ENCODE measurements at regions not wholly inside any gene's neighbourhood (a gene's known extent, or its start where the extent isn't known, plus 50 kb on each side); places are given as distances from the start of the nearest gene placed in this dataset.

DNA sequence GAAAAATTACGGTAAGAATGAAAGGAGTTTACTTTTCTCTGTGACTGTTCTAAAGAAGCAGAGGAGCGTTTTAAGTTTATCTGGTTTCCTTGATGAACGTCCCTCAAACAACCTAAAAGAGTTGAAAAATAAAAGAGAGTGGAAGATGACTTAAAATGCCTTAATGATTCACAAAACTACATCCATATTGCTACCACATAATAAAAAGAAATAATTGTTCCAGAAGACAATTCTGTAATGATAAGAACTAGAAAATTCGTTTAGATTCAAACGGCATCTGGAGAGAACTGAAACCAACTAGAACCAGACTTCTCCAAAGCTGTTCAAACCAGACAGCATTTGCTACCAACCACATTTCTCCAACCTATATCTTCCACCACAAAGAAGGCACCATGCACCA, 68.1 kb downstream of the TEKT4 start:
- no peak for DNase-seq (ENCODE audit: low read depth)

DNA sequence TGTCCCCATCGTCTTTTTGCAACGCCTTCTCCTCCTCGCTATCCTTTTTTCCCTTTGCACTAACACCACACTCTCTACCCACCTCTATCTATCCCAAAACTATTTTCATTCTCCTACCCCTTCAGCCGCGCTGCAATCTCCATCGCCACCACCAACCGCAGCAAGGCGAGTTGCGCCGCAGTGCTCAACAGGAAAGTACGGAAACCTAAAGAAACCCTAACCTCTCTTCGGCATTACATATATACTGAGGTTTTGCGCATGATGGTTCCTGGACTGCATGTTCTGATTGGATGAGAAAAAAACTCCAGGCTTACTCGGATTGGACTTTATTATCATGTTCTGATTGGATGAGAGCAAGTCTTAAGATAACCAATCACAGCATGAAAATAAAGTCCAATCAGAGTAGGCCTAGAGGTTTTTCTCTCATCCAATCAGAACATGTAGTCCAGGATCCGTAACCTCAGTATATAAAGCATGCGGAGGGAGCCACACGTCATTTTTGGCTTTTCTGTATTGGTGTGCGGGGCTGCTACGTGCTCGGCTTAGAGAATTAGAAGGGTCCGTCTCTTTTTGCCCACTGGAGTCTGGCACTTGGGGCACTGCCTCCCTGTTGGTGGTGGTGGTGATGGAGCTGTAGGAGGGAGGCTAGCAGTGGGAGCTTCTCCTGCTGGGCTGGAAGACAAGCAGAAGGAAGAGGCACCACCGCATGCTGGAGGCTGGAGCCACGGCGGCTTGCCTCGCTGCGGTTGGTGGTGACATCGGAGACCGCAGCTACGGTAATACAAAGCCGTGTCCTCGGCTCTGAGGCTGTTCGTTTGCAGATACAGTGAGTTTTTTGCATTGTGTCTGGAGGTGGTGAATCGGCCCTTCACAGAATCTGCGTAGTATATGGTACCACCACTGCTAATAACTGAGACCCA, 76.1 kb downstream of the TEKT4 start:
- DNase-seq (ENCODE audit: low read depth) = peak; percentile 13

DNA sequence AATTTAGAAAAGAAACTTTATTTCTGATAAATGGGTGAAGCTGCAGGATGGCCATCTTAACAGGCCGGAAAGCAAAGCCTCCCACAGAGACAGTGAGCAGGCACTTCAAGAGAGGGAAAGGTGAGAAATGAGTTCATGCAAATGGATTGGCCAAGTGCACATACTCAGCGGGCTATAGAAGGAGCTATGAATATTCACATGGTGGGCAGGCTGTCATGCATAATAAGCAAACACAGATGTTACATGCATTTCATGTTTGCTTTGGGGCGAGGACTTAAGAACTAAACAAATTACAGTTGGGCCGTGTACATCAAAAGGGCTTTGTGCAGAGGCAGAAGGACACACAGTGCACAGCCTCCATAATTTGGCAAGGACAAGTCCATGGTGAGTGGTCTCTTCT, 69.8 kb upstream of the MAL start:
- no peak for DNase-seq (ENCODE audit: low read depth)

DNA sequence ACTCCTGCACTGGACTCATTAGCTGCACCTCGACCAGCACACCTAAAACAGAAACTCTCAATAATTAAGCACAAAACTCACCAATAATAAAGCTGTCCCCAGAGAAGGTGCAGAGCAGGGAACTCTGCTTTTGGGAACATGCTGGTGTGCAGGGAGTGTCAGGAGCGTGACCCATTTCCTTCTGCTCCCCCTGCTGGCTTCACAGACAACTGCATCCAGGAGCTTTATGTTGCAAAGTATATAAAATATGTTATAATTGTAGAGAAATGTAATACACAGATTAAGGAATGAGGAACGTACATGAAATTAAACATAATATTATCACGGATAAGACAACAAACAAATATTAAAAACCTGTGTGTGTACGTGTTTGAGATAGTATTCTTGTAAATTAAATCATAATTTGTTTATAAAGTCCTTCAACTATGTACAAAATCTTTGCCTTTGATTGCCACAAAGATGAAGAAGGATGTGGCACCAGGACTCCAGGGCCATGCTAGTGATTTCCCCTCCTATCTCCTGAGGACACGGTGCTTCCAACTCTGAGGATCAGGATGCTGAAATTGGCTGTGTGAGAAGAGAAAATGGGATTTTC, 68.6 kb upstream of the MAL start:
- no peak for DNase-seq (ENCODE audit: low read depth)

DNA sequence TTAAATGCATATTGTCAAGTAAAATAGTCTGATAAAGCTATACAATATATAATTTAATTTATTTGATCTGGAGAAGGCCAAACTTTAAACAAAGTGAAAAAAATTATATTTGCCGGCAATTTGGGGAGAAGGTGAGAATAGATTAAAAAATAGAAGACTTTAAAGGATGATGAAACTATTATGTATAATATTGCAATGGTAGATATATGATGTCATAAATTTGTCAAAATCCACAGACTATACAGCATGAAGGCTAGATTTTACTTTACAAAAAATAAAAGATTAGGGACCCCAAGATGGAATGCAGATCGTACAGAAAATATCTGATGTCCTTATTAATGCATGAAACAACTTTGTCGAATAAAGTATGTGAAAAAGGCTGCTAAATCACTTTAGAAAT, 67.3 kb upstream of the MAL start:
- no peak for DNase-seq (ENCODE audit: low read depth)

DNA sequence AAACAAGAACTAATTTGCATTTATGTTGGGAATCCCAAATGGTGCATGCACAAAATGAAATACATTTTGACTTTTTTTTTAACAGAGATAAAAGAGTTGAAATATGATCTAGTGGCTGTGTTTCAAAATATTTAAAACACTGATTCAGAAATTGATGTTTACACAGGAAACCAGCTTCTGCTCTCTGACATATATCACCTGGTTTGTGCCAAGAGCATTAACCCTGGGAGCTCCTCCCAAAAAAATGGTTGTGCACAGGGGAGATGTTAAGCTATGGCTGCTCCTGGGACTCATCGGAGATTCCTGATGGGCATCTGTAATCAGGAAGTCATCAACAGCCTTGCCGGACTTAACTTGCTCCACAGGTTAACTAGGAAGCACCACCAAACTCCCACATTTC, 65.2 kb upstream of the MAL start:
- no peak for DNase-seq (ENCODE audit: low read depth)

DNA sequence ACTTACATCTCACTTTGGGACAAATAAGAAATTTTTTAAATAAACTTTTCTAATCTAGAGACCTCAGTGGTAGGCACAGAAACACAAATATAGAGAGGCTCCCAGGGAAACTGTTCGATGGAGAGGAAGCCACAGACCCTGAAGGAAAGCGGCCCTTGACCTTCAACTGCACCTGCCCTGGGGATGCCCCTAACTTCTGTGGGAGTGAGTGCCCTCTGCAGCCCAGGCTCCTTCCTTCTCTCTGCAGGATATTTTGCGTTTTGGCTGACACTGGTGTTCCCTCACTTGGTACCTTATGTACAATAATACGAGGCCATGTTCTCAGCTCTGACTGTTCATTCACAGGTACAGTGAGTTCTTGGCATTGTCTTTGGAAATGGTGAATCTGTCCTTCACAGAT, 64.8 kb upstream of the MAL start:
- no peak for DNase-seq (ENCODE audit: low read depth)

DNA sequence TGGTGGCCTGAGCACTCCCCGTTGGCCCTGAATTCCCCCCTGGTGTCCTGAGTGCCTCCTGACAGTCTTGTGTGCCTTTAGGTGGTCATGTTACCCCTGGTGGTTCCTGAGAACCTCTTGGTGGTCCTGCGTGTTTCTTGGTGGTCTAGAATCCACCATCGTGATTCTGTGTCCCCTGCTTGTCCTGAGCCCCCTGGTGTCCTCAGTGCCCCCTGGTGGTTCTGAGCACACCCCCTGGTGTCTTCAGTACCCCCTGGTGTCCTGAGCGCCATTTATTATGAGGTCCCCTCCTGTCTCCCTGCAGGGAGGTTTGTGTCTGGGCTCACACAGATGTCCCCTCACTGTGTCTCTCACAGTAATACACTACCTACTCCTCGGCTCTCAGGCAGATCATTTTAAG, 61.3 kb upstream of the MAL start:
- no peak for DNase-seq (ENCODE audit: low read depth)

DNA sequence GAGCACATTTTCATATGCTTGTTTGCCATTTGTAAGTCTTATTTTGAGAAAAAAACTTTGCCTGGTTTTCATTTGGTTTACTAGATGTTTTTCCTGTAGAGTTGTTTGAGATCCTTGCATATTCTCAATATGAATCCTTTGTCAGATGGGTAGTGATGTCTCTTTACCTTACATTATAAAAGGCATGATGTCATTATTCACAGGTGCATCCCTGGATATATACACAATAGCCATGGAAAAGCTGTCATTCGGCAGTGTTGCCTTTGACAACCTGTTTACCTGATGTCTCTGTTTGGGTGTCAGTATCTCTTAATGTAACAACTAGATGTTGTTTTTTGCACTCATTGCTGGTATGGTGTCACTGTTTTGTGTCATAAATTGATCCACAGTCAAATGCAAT, 58.8 kb upstream of the MAL start:
- no peak for DNase-seq (ENCODE audit: low read depth)

DNA sequence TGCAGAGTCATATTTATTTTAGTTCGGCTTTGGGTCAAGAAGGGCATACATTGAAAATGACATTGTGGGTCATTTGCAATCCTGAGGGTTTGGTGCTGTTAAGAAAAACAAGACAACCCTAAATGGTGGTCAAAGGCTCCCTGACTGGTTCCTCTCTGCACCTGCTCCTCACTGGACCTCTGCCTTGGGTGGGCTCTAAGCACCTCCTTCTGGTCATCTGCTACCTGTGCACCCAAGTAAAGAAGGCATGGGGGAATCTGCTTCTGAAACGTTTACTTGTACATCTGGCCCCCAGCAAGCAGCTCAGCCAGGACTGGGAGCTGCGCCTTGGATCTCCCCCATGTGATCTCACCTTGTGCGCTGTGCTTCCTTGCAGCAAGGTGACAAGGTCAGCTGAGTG, 55.2 kb upstream of the MAL start:
- no peak for DNase-seq (ENCODE audit: low read depth)

Measured in HT1080 (cell line).